ENCODE measurements at regions not wholly inside any gene's neighbourhood (a gene's known extent, or its start where the extent isn't known, plus 50 kb on each side); places are given as distances from the start of the nearest gene placed in this dataset.
"Not testable (repeated sequence)": the region's sequence is repeated elsewhere in the genome, so short reads cannot be mapped to it uniquely, and the experiment has no call there.

GRCh38 chr1:69088571-69088970 is 479.2 kb upstream of the LRRC7 start:
- no peak for DNase-seq

GRCh38 chr1:69090170-69090569 is 477.6 kb upstream of the LRRC7 start:
- DNase-seq: no peak

GRCh38 chr1:69090752-69091151 is 477.0 kb upstream of the LRRC7 start:
- DNase-seq: no peak

GRCh38 chr1:69102058-69102457 is 465.7 kb upstream of the LRRC7 start:
- not testable (repeated sequence) for DNase-seq

GRCh38 chr1:69103213-69103612 is 464.5 kb upstream of the LRRC7 start:
- no peak for DNase-seq

- DNase-seq: no peak
These were observed 463.9 kb upstream of the LRRC7 start for GRCh38 chr1:69103705-69104385.

GRCh38 chr1:69104894-69105293 is 462.8 kb upstream of the LRRC7 start:
- DNase-seq: no peak

GRCh38 chr1:69109277-69109676 is 458.4 kb upstream of the LRRC7 start:
- no peak for DNase-seq

- no peak for DNase-seq
These were observed 456.9 kb upstream of the LRRC7 start for GRCh38 chr1:69110851-69111250.

- DNase-seq: not testable (repeated sequence)
These were observed 447.5 kb upstream of the LRRC7 start for GRCh38 chr1:69120126-69120741.

- DNase-seq: no peak
These were observed 446.9 kb upstream of the LRRC7 start for GRCh38 chr1:69120817-69121216.

GRCh38 chr1:69121723-69122122 is 446.0 kb upstream of the LRRC7 start:
- no peak for DNase-seq

- DNase-seq: no peak
These were observed 445.3 kb upstream of the LRRC7 start for GRCh38 chr1:69122373-69122772.

GRCh38 chr1:69123486-69123885 is 444.2 kb upstream of the LRRC7 start:
- DNase-seq: no peak

- DNase-seq: no peak
These were observed 440.9 kb upstream of the LRRC7 start for GRCh38 chr1:69126796-69127195.

- no peak for DNase-seq
These were observed 439.5 kb upstream of the LRRC7 start for GRCh38 chr1:69128204-69128603.

GRCh38 chr1:69129538-69129937 is 438.2 kb upstream of the LRRC7 start:
- no peak for DNase-seq

- DNase-seq: no peak
These were observed 429.6 kb upstream of the LRRC7 start for GRCh38 chr1:69138172-69138571.

GRCh38 chr1:69139007-69139406 is 428.7 kb upstream of the LRRC7 start:
- DNase-seq: no peak

- no peak for DNase-seq
These were observed 421.4 kb upstream of the LRRC7 start for GRCh38 chr1:69146303-69146702.

GRCh38 chr1:69148731-69149130 is 419.0 kb upstream of the LRRC7 start:
- no peak for DNase-seq

- no peak for DNase-seq
These were observed 410.5 kb upstream of the LRRC7 start for GRCh38 chr1:69157046-69157756.

- no peak for DNase-seq
These were observed 404.5 kb upstream of the LRRC7 start for GRCh38 chr1:69163241-69163640.

- DNase-seq: no peak
These were observed 403.9 kb upstream of the LRRC7 start for GRCh38 chr1:69163779-69164178.
